Skin of body (tissue), 1 donor: ENCODE measurements at regions not wholly inside any gene's neighbourhood (a gene's known extent, or its start where the extent isn't known, plus 50 kb on each side); places are given as distances from the start of the nearest gene placed in this dataset.

Experiments
- DNase-seq: peaks from one replicate; lab custom pipeline; 2025; lab: John Stamatoyannopoulos, UW

- no peak for DNase-seq
Measured at GRCh38 chr6:6886171-6886885, 221.4 kb upstream of the RREB1 start.

- DNase-seq = no peak
Measured at GRCh38 chr6:6886886-6887285, 220.9 kb upstream of the RREB1 start.

GRCh38 chr6:6889601-6890000 lies 218.2 kb upstream of the RREB1 start:
- DNase-seq = no peak

- DNase-seq = no peak
Measured at GRCh38 chr6:6890400-6890858, 217.3 kb upstream of the RREB1 start.

- no peak for DNase-seq
Measured at GRCh38 chr6:6891125-6891721, 216.5 kb upstream of the RREB1 start.

GRCh38 chr6:6891949-6892461 lies 215.8 kb upstream of the RREB1 start:
- DNase-seq = no peak

GRCh38 chr6:6892744-6893583 lies 214.8 kb upstream of the RREB1 start:
- DNase-seq = no peak

- no peak for DNase-seq
Measured at GRCh38 chr6:6893701-6894100, 214.1 kb upstream of the RREB1 start.

GRCh38 chr6:6895929-6896328 lies 211.8 kb upstream of the RREB1 start:
- no peak for DNase-seq

- no peak for DNase-seq
Measured at GRCh38 chr6:6897140-6897539, 210.6 kb upstream of the RREB1 start.

- DNase-seq = peak; percentile 52
Measured at GRCh38 chr6:6900569-6901204, 207.1 kb upstream of the RREB1 start.

- DNase-seq = peak; percentile 52
Measured at GRCh38 chr6:6901205-6901719, 206.5 kb upstream of the RREB1 start.

GRCh38 chr6:6901945-6902344 lies 205.8 kb upstream of the RREB1 start:
- DNase-seq = no peak

- DNase-seq = no peak
Measured at GRCh38 chr6:6905961-6906518, 201.7 kb upstream of the RREB1 start.

- DNase-seq = peak; percentile 23
Measured at GRCh38 chr6:6906570-6907213, 201.1 kb upstream of the RREB1 start.

- no peak for DNase-seq
Measured at GRCh38 chr6:6907286-6907685, 200.5 kb upstream of the RREB1 start.

GRCh38 chr6:6908121-6908520 lies 199.6 kb upstream of the RREB1 start:
- no peak for DNase-seq

GRCh38 chr6:6909111-6909510 lies 198.7 kb upstream of the RREB1 start:
- DNase-seq = no peak

GRCh38 chr6:6910734-6911295 lies 196.9 kb upstream of the RREB1 start:
- DNase-seq = no peak

- no peak for DNase-seq
Measured at GRCh38 chr6:6911391-6911790, 196.4 kb upstream of the RREB1 start.
